ENCODE measurements at regions not wholly inside any gene's neighbourhood (a gene's known extent, or its start where the extent isn't known, plus 50 kb on each side); places are given as distances from the start of the nearest gene placed in this dataset.
A peak's percentile ranks its signal among the peaks of the same experiment; 100 is the strongest.

- ATAC-seq (no peak), DNase-seq (ENCODE audit: low spot score) (no peak)
- H3K27me3 Mint-ChIP-seq = no peaks in the 10 kb centered on the region
- H3K27ac Mint-ChIP-seq = no peak overlapping the region
- H3K4me1 Mint-ChIP-seq (ENCODE audit: low read depth in 2 of 2) = no peaks in the 10 kb centered on the region
- peaks cover 10% of the 10 kb centered on the region for H3K9me3 Mint-ChIP-seq
- no peak overlapping the region for H3K4me3 Mint-ChIP-seq
- peaks cover 8% of the 10 kb centered on the region for H3K36me3 Mint-ChIP-seq
Observed at GRCh38 chr4:14752341-14753046, 249.8 kb upstream of the CPEB2 start.

GRCh38 chr4:14767142-14767541 is 235.1 kb upstream of the CPEB2 start:
- H3K4me3 Mint-ChIP-seq = no peak overlapping the region
- H3K9me3 Mint-ChIP-seq = no peaks in the 10 kb centered on the region
- peak overlapping the region in 1 of 2 donors; percentile 13 for H3K27ac Mint-ChIP-seq
- no peaks in the 10 kb centered on the region for H3K4me1 Mint-ChIP-seq (ENCODE audit: low read depth in 2 of 2)
- DNase-seq (ENCODE audit: low spot score) = no peak
- no peaks in the 10 kb centered on the region for H3K27me3 Mint-ChIP-seq
- peak in 1 of 2 donors; percentile 27 for ATAC-seq
- H3K36me3 Mint-ChIP-seq = no peaks in the 10 kb centered on the region

GRCh38 chr4:14768449-14768848 is 233.8 kb upstream of the CPEB2 start:
- no peaks in the 10 kb centered on the region for H3K36me3 Mint-ChIP-seq
- no peaks in the 10 kb centered on the region for H3K9me3 Mint-ChIP-seq
- DNase-seq (ENCODE audit: low spot score) = no peak
- no peaks in the 10 kb centered on the region for H3K4me1 Mint-ChIP-seq (ENCODE audit: low read depth in 2 of 2)
- ATAC-seq = no peak
- no peak overlapping the region for H3K4me3 Mint-ChIP-seq
- H3K27me3 Mint-ChIP-seq = no peaks in the 10 kb centered on the region
- H3K27ac Mint-ChIP-seq = no peak overlapping the region

- Mint-ChIP-seq H3K27ac (no peak overlapping the region), H3K9me3 (no peaks in the 10 kb centered on the region), H3K36me3 (no peaks in the 10 kb centered on the region), H3K4me1 (ENCODE audit: low read depth in 2 of 2) (no peaks in the 10 kb centered on the region), H3K4me3 (no peak overlapping the region), H3K27me3 (no peaks in the 10 kb centered on the region)
- DNase-seq (ENCODE audit: low spot score) (no peak), ATAC-seq (no peak)
Observed at GRCh38 chr4:14769993-14770392, 232.3 kb upstream of the CPEB2 start.

GRCh38 chr4:14771094-14771493 is 231.2 kb upstream of the CPEB2 start:
- H3K4me1 Mint-ChIP-seq (ENCODE audit: low read depth in 2 of 2) = no peaks in the 10 kb centered on the region

GRCh38 chr4:14771504-14772175 is 230.6 kb upstream of the CPEB2 start:
- no peak for DNase-seq (ENCODE audit: low spot score)
- Mint-ChIP-seq H3K27me3 (no peaks in the 10 kb centered on the region), H3K9me3 (peaks cover 5% of the 10 kb centered on the region), H3K4me3 (no peak overlapping the region), H3K27ac (no peak overlapping the region), H3K36me3 (no peaks in the 10 kb centered on the region), H3K4me1 (ENCODE audit: low read depth in 2 of 2) (no peaks in the 10 kb centered on the region)
- ATAC-seq = no peak

More at GRCh38 chr4:14771094-14771493, 231.2 kb upstream of the CPEB2 start:
- Mint-ChIP-seq H3K27ac (no peak overlapping the region), H3K27me3 (no peaks in the 10 kb centered on the region), H3K36me3 (no peaks in the 10 kb centered on the region), H3K4me3 (no peak overlapping the region), H3K9me3 (peaks cover 5% of the 10 kb centered on the region)
- ATAC-seq = no peak
- no peak for DNase-seq (ENCODE audit: low spot score)

GRCh38 chr4:14772388-14772787 is 229.9 kb upstream of the CPEB2 start:
- no peaks in the 10 kb centered on the region for H3K4me1 Mint-ChIP-seq (ENCODE audit: low read depth in 2 of 2)
- ATAC-seq = peak in 1 of 2 donors; percentile 46
- no peak overlapping the region for H3K4me3 Mint-ChIP-seq
- DNase-seq (ENCODE audit: low spot score) = no peak
- H3K27me3 Mint-ChIP-seq = no peaks in the 10 kb centered on the region
- H3K27ac Mint-ChIP-seq = no peak overlapping the region
- peaks cover 5% of the 10 kb centered on the region for H3K9me3 Mint-ChIP-seq
- no peaks in the 10 kb centered on the region for H3K36me3 Mint-ChIP-seq

- H3K4me1 Mint-ChIP-seq (ENCODE audit: low read depth in 2 of 2) = peaks cover 0 to 7% of the 10 kb centered on the region in 2 donors
- H3K27ac Mint-ChIP-seq = peak overlapping the region; percentile 31 to 47
- peaks cover 5% of the 10 kb centered on the region for H3K36me3 Mint-ChIP-seq
- DNase-seq (ENCODE audit: low spot score) (no peak), ATAC-seq (peak; percentile 67 to 93)
- no peaks in the 10 kb centered on the region for H3K9me3 Mint-ChIP-seq
- H3K27me3 Mint-ChIP-seq = no peaks in the 10 kb centered on the region
- H3K4me3 Mint-ChIP-seq = peak overlapping the region; percentile 42
Observed at GRCh38 chr4:14783011-14783877, 219.0 kb upstream of the CPEB2 start.

GRCh38 chr4:14787221-14787620 is 215.1 kb upstream of the CPEB2 start:
- Mint-ChIP-seq H3K27me3 (peaks cover 4 to 5% of the 10 kb centered on the region in 2 donors), H3K36me3 (peaks cover 23% of the 10 kb centered on the region), H3K27ac (no peak overlapping the region), H3K9me3 (peaks cover 11% of the 10 kb centered on the region), H3K4me3 (no peak overlapping the region), H3K4me1 (ENCODE audit: low read depth in 2 of 2) (peaks cover 2 to 18% of the 10 kb centered on the region in 2 donors)
- ATAC-seq = no peak
- no peak for DNase-seq (ENCODE audit: low spot score)

- Mint-ChIP-seq H3K27ac (no peak overlapping the region), H3K27me3 (peaks cover 4 to 5% of the 10 kb centered on the region in 2 donors), H3K36me3 (peaks cover 23% of the 10 kb centered on the region), H3K9me3 (peaks cover 11% of the 10 kb centered on the region), H3K4me1 (ENCODE audit: low read depth in 2 of 2) (peaks cover 2 to 18% of the 10 kb centered on the region in 2 donors), H3K4me3 (no peak overlapping the region)
- no peak for ATAC-seq
- no peak for DNase-seq (ENCODE audit: low spot score)
Observed at GRCh38 chr4:14787894-14788293, 214.4 kb upstream of the CPEB2 start.

GRCh38 chr4:14790494-14790893 is 211.8 kb upstream of the CPEB2 start:
- H3K4me1 Mint-ChIP-seq (ENCODE audit: low read depth in 2 of 2) = peaks cover 4 to 11% of the 10 kb centered on the region in 2 donors
- peaks cover 24% of the 10 kb centered on the region for H3K9me3 Mint-ChIP-seq
- peaks cover 6 to 15% of the 10 kb centered on the region in 2 donors for H3K27me3 Mint-ChIP-seq
- DNase-seq (ENCODE audit: low spot score) (no peak), ATAC-seq (peak in 1 of 2 donors; percentile 73)
- peaks cover 36% of the 10 kb centered on the region for H3K36me3 Mint-ChIP-seq
- peak overlapping the region; percentile 44 for H3K4me3 Mint-ChIP-seq
- peak overlapping the region in 1 of 2 donors; percentile 10 for H3K27ac Mint-ChIP-seq

- H3K9me3 Mint-ChIP-seq = peaks cover 34% of the 10 kb centered on the region
- peaks cover 10 to 15% of the 10 kb centered on the region in 2 donors for H3K27me3 Mint-ChIP-seq
- H3K27ac Mint-ChIP-seq = no peak overlapping the region
- DNase-seq (ENCODE audit: low spot score) (no peak), ATAC-seq (no peak)
- H3K36me3 Mint-ChIP-seq = peaks cover 39% of the 10 kb centered on the region
- H3K4me3 Mint-ChIP-seq = no peak overlapping the region
- peaks cover 8 to 11% of the 10 kb centered on the region in 2 donors for H3K4me1 Mint-ChIP-seq (ENCODE audit: low read depth in 2 of 2)
Observed at GRCh38 chr4:14792702-14793227, 209.5 kb upstream of the CPEB2 start.

GRCh38 chr4:14800977-14801376 is 201.3 kb upstream of the CPEB2 start:
- no peak overlapping the region for H3K27ac Mint-ChIP-seq
- H3K4me1 Mint-ChIP-seq (ENCODE audit: low read depth in 2 of 2) = peaks cover 0 to 3% of the 10 kb centered on the region in 2 donors
- peaks cover 12% of the 10 kb centered on the region for H3K9me3 Mint-ChIP-seq
- DNase-seq (ENCODE audit: low spot score) (no peak), ATAC-seq (no peak)
- peaks cover 6% of the 10 kb centered on the region for H3K36me3 Mint-ChIP-seq
- no peak overlapping the region for H3K4me3 Mint-ChIP-seq
- H3K27me3 Mint-ChIP-seq = peaks cover 0 to 11% of the 10 kb centered on the region in 2 donors
